HG02885 (cell line): ENCODE measurements at regions not wholly inside any gene's neighbourhood (a gene's known extent, or its start where the extent isn't known, plus 50 kb on each side); places are given as distances from the start of the nearest gene placed in this dataset.
"Not testable (repeated sequence)": the region's sequence is repeated elsewhere in the genome, so short reads cannot be mapped to it uniquely, and the experiment has no call there.

Experiments
- ATAC-seq: cut with Tn5 transposase; IDR thresholded peaks from one replicate; pipeline ENCODE4 v1.9.1; 2021; ENCODE audit warnings: mild to moderate bottlenecking; ENCODE audit not compliant: unreplicated experiment, poor library complexity

DNA sequence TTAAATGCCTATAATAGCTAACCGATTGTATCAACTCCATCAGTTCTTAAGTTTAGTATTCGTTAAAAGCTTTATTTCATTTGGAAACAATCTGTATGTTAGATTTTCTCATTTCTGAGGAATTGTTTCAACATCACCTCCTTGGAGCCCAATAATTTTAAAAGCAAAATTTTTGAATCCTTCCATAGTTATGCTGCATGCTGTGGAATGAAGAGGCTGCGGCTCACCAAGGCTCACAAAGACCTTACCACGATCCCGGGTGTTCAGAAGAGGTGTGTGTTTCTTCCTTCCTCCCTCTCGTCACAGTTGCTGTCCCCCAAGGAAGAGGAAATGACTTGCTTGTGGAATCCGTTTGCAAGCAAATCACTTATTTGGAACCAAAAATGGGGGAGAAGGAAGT lies 143.8 kb downstream of the FGF1 start:
- no peak for ATAC-seq

DNA sequence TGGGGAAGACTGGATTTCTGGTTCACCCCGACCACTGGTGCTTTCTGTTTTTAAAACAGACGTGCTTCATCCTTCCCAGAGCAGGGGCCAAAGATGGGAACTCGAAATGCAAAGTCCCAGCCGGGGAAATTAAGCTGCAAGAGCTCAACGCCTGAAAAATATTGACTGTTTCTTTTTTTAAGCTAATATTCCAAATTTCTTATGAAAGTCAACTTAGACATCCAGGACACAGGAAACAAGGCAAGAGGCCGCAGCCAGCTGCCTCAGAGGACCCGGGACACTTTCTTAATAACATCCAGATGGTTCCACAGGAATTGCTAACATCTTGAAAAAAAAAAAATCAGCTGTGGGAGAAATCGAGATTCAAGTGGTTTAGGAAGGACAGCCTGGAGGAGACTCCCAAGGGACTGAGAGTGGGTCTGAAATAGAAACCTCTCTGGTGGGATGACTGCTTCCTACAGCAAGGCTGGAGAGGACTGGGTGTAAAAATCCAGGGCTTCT lies 144.9 kb downstream of the FGF1 start:
- ATAC-seq = no peak

DNA sequence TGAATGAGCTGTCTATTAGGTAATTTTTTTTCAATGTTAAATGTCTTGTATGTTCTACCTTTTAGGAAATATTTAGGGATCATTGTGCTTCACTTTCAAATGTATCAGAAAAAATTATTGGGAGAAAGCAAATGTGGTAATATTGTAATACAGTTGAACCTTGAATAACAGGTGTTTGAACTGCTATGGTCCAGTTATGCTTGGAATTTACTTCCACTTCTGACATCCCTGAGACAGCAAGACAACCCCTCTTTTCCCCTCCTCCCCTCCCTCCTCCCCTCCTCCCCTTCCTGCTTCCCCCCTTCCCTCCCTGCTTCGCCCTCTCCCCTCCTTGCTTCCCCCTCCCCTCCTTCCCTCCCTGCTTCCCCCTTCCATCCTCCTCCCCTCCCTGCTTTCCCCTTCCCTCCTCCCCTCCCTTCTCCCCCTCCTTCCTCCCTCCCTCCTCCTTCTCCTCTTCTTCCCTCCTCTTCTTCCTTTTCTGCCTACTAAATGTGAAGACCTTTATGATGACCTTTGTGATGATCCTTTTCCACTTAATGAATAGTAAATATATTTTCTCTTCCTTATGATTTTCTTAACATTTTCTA lies 146.6 kb downstream of the FGF1 start:
- no peak for ATAC-seq

GRCh38 chr5:142537938-142538337 lies 148.0 kb downstream of the FGF1 start:
- no peak for ATAC-seq

DNA sequence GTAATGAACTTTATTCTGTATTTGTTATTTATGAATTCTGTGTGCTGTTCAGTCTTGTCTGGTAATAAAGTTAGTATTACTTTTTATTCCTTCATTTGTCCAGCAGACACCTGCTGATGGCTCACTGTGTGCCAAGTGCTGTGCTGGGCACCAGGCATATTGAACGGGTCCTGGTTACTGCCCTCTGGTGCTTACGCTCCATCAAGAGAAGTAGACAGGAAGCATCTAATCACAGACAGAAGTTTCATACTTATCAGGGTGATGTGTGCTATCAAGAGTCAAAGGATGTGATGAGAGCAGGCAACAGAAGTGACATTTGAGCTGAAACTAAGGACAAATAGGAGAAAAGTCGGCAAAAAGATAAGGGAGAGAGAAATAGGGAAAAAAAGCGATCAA lies 153.1 kb downstream of the FGF1 start:
- ATAC-seq = no peak

GRCh38 chr5:142531977-142532780 lies 153.7 kb downstream of the FGF1 start:
- no peak for ATAC-seq

GRCh38 chr5:142530904-142531303 lies 155.0 kb downstream of the FGF1 start:
- ATAC-seq = no peak

DNA sequence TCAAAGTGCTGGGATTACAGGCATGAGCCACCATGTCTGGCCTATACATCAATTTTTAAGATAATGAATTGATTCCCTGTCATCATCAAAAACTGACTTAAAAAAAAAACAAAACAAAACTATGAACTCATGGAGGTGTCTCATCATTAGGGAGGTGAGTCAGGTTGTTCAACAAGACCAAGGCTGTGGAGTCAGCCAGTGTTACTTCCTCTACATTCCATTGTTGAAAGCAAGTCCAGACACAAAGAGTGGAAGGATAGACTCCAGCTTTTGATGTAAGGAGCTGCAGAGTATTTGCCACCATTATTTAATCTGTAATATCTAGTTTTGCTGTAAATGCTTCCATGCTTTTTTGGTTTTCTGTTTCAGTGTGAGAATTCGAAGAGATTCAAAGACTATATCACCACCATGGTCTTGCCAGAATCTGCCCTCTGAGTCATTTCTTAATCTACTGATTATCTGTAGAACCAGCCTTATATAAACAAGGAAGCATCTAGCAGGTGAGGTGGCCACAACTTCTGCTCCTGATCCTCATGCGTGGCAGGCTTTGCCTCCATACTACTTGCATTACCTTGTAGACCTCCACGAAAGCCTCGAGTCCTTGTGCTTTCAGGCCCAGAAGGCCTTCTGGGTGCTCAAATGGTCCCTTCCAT lies 156.1 kb downstream of the FGF1 start:
- ATAC-seq = no peak

DNA sequence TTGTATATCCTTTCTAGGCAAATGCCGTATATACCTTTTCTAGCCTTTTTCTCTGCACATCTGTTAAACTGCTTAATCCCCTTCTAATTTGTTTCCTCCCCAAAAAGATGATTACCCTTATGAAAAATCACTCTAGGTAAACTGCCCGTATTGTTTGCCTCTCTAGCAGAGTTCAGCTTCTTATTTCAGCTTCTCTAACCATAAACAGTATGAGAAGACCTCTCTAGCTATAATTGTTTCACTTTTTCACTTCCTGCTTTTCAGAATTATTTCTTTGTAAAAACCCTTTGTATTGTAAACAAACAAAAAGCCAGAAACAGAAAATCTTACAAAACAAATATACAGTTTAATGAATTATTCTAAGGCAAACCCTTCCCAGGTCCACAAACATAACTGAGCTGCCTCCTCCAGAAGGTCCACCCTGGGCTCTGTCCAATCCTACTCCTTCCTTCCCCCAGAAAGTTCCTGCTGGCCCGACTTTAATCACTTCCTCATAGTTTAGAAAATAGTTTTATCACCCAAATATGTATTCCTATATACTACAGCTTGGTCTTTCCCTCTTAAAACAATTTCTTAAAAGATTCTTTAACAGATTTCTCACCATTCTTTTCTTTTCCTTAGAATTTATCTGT lies 158.1 kb downstream of the FGF1 start:
- no peak for ATAC-seq

DNA sequence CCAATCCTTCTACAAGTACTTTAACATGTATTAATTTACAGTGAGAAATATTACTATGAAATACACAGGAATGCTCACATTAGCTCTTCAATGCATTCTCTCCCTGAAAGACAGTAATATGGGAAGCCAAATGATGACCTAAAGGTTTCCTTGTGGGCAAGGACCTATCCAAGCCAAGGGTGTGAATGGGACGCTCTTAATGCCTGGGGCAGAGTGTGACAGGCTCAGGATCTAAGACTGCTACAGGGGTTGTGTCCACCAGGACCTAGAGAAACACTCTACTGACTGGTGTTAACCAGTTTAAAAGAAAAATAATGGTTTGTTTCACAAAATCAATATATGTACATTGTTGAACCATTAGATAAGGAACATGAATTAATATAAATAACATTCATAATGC lies 158.7 kb downstream of the FGF1 start:
- no peak for ATAC-seq

- ATAC-seq = no peak
Observed at GRCh38 chr5:142522983-142523382, 162.9 kb downstream of the FGF1 start.

GRCh38 chr5:142521706-142522105 lies 164.2 kb downstream of the FGF1 start:
- ATAC-seq = no peak

DNA sequence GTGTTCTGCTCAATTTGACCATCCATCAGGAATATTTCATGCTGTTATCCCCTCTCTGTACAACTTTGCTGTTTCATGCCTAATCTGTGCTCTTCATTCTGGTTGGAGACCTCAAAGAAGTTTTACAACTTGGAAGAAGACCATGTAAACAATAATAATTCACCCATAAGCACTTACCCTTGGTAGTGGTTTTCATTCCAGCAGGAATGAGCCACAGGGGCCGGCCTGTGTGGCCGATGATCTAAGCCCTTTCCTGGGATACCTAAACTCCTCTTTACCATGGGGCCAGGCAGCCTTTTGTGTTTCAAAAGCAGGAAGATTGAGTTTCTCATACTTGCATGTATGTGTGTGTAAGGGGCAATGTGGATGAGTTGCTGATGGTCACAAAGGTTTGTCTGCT lies 165.0 kb downstream of the FGF1 start:
- no peak for ATAC-seq

GRCh38 chr5:142519913-142520312 lies 166.0 kb downstream of the FGF1 start:
- not testable (repeated sequence) for ATAC-seq

- ATAC-seq = no peak
Observed at GRCh38 chr5:142517840-142518239, 168.1 kb downstream of the FGF1 start.

DNA sequence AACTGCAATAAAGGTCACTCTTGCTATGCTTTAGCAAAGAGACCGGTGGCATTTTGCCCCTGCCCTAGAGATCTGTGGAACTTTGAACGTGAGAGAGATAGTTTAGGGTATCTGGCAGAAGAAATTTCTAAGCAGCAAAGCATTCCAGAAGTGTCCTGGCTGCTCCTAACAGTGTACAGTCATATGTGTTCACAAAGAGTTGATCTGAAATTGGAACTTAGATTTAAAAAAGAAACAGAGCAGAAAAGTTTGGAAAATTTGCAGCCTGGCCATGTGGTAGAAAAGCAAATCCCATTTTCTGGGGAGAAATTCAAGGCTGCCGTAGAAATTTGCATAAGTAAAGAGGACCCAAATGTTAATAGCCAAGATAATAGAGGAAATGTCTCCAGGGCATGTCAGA lies 169.2 kb downstream of the FGF1 start:
- no peak for ATAC-seq

- ATAC-seq = no peak
Observed at GRCh38 chr5:142515036-142515435, 170.9 kb downstream of the FGF1 start.

DNA sequence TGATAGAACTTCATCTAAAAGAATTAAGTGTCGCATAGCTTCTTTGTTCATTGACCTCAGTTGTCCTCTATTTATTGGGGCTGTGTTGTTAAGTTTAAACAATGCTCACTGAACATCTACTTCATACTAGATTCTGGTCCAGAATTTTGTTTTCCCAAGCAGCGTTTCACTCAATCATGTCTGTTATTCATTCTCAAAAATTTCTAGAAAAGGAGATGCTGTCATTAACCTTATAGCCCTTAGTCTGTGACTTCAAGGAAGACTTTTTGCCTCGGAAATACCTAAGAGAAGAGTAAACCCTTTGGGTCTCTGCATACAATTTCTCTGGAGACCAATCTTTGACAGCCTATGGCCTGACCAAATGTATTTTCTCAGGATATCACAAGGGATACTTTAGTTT lies 171.7 kb downstream of the FGF1 start:
- ATAC-seq = no peak

DNA sequence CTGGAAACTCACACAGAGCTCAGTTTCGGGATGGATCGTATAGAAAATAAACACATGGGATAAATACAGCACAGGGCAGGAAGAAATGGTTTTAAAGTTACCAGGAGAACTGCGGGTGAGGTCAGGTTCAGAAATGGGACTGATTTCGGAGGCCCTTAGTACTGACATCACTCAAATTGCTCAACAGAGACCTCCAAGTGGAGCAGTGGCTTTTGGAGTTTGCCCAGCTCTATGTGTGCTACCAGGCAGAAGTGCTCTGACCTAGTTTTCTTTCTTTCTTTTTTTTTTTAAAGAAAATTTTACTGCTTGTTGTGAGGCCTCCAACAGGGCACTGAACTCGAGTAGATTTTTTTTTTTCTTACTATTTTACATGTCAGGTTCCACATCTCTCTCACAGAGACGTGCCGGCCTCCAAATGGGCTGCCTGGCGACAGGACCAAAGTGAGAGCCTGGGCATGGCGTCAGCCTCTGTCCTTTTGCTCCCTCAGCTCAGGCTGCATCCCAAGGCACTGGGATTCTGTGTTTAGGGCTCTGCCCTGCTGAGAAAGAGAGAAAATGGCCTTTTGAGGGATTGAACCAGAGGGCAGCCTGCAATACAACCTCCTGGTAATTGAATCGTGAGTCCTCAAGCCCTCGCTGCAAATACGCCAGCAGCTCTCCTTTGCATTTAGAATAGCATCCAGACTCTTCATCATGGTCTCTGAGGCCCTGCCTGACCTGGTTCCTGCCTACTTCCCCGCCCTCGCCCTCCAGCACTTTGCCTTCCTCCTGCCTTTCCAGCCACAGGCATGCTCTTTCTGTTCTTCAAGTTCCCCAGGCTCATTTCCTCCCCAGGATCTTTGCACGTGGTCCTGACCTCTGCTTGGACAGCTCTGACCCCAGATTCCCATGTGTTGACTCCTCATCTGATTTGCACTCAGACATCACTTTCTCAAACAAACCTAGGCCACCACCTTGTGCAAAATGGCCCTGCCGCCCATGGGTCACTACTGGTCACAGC lies 173.5 kb downstream of the FGF1 start:
- ATAC-seq = no peak

DNA sequence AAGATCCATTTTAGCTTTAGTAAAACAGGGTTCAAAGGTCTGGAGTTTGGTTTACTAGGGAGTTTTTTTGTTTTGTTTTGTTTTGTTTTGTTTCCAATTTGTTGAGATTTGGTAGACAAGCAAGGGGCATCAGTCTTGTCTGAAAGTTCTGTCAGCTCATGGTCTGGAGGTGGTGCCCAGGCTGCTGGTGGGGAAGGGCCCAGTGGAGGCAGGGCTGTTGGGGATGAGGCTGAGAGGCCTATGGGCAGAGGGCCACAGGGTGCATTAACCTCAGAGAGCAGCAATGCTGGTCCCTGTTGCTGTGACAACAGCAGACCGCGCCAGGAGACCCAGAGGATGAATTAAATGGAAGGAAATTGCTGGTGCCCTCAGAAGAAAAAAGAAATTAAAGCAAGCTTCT lies 174.5 kb downstream of the FGF1 start:
- no peak for ATAC-seq
